ENCODE measurements at regions not wholly inside any gene's neighbourhood (a gene's known extent, or its start where the extent isn't known, plus 50 kb on each side); places are given as distances from the start of the nearest gene placed in this dataset.

DNA sequence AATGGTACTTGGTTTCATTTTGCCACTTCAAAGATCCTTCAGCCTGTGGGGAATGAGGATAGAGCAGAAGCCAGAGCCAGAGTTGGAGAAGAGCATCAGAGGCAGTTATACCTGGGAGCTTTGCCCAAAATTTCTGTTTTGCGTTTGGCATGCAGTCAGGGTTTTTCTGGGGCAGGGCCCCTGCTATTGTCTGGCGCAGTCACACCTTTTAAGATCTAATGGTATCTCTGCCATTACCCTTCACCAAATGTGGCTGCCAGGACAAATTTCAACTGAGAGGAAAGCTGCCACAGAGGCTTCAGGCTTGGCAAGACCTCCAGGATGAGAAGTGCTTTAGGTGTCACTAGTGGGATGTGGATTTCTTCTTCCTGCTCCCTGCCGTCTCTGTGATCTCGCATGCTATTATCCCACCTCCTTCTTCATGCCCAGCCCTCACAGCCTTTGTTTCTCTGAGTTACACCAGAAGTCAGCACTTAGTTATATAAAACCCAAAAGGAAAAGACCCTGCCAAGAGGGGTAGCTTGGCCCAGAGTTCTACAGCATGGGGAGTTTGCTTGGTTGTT lies 357.0 kb downstream of the TLE4 start:
- TF ChIP-seq, protein P1, sequence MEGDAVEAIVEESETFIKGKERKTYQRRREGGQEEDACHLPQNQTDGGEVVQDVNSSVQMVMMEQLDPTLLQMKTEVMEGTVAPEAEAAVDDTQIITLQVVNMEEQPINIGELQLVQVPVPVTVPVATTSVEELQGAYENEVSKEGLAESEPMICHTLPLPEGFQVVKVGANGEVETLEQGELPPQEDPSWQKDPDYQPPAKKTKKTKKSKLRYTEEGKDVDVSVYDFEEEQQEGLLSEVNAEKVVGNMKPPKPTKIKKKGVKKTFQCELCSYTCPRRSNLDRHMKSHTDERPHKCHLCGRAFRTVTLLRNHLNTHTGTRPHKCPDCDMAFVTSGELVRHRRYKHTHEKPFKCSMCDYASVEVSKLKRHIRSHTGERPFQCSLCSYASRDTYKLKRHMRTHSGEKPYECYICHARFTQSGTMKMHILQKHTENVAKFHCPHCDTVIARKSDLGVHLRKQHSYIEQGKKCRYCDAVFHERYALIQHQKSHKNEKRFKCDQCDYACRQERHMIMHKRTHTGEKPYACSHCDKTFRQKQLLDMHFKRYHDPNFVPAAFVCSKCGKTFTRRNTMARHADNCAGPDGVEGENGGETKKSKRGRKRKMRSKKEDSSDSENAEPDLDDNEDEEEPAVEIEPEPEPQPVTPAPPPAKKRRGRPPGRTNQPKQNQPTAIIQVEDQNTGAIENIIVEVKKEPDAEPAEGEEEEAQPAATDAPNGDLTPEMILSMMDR (IDR thresholded peaks at IDR 0.05), result no peak
- no peak for TF ChIP-seq POLR2A (IDR thresholded peaks at IDR 0.05)

All from adrenal gland (tissue), 5 donors.